ENCODE measurements at regions not wholly inside any gene's neighbourhood (a gene's known extent, or its start where the extent isn't known, plus 50 kb on each side); places are given as distances from the start of the nearest gene placed in this dataset.
"Not testable (repeated sequence)": the region's sequence is repeated elsewhere in the genome, so short reads cannot be mapped to it uniquely, and the experiment has no call there.

DNA sequence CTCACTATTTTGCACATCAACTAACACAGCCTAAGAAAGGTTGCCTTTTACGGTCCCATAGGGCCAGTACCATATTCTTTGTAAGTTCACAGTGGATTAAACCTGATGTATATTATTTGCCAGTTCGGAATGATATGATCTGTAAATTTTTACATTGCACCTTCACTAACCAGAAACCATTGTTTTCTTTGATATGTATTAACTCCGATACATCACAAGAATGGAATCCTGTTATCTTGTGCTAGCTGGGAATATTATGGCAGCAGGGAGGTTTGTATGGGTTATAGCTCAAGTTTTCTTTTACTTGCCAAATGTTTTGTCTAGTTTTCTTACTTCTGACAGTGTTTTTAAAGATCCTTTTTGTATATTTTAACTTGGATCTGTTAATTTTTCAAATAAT lies 51.4 kb upstream of the S1PR1 start:
- Histone ChIP-seq H3K36me3 (ENCODE audit: control insufficient read depth, insufficient read depth, low read length) (no peaks in the 10 kb centered on the region), H3K9me3 (ENCODE audit: control insufficient read depth, low read depth, low read length) (no peaks in the 10 kb centered on the region), H3K4me1 (ENCODE audit: control insufficient read depth, insufficient read depth, low read length) (no peaks in the 10 kb centered on the region), H3K27ac (ENCODE audit: low read length) (no peak overlapping the region), H3K27me3 (ENCODE audit: control insufficient read depth, insufficient read depth, low read length) (no peaks in the 10 kb centered on the region), H3K4me3 (ENCODE audit: low read length) (no peak overlapping the region)
- no peak for DNase-seq
- no CpG with 5 or more reads among the region's 3 CpGs for WGBS (ENCODE audit: insufficient coverage, low lambda C conversion rate)

DNA sequence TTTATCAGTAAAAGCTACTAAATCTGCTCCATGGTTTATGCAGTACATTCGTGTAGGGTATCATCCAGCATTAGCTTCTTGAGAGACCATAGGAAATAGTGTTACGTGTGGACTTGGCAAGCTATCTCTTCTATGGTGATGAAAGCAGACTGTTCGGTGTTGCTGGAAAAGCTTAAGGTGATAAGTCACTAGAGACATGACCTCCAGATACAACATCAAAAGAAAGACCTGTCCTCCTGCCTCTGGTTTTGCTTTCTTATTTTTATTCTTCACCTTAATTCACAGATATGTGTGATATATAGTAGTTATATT lies 53.5 kb upstream of the S1PR1 start:
- Histone ChIP-seq H3K27ac (ENCODE audit: low read length) (no peak overlapping the region), H3K27me3 (ENCODE audit: control insufficient read depth, insufficient read depth, low read length) (no peaks in the 10 kb centered on the region), H3K36me3 (ENCODE audit: control insufficient read depth, insufficient read depth, low read length) (no peaks in the 10 kb centered on the region), H3K4me3 (ENCODE audit: low read length) (no peak overlapping the region), H3K4me1 (ENCODE audit: control insufficient read depth, insufficient read depth, low read length) (no peaks in the 10 kb centered on the region), H3K9me3 (ENCODE audit: control insufficient read depth, low read depth, low read length) (no peaks in the 10 kb centered on the region)
- WGBS (ENCODE audit: insufficient coverage, low lambda C conversion rate): no CpG with 5 or more reads among the region's 3 CpGs
- no peak for DNase-seq

DNA sequence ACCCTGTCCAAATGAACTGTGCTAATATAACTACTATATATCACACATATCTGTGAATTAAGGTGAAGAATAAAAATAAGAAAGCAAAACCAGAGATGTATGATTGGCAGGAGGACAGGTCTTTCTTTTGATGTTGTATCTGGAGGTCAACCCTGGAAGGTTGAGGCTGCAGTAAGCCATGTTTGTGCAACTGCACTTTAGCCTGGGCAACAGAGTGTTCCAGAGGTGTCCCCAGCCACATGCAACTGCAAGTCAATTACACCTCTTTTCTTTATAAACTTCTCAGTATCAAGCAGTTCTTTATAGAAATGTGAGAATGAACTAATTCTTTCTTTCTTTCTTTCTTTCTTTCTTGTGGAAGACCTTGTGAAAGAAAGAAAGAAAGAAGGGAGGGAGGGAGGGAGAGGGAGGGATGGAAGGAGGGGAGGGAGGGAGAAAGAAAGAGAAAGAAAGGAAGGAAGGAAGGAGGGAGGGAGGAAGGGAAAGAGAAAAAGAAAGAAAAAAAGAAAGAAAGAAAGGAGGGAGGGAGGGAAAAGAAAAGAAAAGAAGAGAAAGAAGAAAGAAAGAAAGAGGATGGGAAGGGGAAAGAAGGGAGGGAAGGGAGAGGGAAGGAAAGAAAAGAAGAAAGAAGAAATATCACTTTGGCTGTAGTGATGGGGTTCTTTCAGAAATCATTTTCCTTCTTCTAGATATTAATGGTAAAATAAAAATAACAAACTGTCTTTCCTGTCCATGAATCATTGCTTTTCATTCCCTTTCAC lies 54.0 kb upstream of the S1PR1 start:
- Histone ChIP-seq H3K9me3 (ENCODE audit: control insufficient read depth, low read depth, low read length) (no peaks in the 10 kb centered on the region), H3K4me1 (ENCODE audit: control insufficient read depth, insufficient read depth, low read length) (no peaks in the 10 kb centered on the region), H3K4me3 (ENCODE audit: low read length) (no peak overlapping the region), H3K27ac (ENCODE audit: low read length) (no peak overlapping the region), H3K27me3 (ENCODE audit: control insufficient read depth, insufficient read depth, low read length) (no peaks in the 10 kb centered on the region), H3K36me3 (ENCODE audit: control insufficient read depth, insufficient read depth, low read length) (no peaks in the 10 kb centered on the region)
- DNase-seq: no peak

DNA sequence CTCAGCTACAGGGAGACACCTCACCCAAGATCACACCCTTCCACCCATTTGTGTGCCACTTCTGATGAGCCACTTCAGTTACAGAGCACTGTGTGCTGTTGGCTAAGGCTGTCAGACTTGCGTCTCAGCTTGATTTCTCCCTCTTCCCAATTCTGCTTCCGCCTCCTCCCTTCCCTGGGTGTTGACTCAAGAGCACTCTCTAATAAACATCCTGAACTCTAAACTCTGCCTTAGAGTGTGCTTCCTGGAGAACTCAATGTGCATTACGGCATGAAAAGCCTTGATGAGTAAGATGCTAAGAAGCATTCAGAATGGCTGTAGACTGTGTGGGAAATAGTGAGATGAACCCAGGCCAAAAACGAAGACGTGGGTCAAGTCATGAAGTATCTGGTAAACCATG lies 54.9 kb upstream of the S1PR1 start:
- no peak overlapping the region for H3K27ac ChIP-seq (ENCODE audit: low read length)

DNA sequence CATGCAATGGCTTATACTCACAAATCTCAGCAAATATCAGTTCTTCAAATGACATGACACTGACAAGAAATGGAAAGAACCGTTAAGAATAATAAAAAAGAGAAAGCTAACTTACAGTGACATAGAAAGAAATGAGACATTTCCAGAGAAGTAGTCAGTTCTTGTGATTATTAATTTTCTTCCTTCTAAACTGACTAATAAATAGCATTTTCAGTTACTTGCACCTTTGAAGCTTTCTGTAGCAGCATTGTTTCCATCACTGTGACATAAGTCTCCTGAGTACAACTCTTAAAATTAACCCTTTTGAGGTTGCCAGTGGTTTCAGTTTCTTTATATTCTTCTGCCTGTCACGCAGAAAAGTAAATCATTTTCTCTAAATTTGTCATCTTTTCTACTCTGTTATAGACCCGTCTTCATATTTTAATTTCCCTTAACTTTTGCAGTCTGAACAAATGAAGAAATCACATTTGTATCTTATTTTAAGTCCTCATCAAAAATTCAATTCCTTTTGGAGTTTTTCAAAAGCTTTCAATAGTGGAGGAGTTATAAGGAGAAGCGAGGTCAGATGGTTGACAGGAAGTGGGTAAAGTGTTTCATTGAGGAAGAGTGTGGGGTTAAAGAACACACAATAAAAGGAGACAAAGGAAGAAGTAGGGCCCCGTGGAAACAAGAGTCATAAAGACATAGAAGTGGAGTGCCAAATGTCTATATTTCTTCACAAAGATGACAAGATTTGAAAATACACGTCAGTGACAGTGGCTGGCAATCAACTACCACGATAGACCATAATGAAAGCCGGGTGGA lies 57.9 kb upstream of the S1PR1 start:
- H3K27ac ChIP-seq (ENCODE audit: low read length): no peak overlapping the region
- H3K4me3 ChIP-seq (ENCODE audit: low read length): no peak overlapping the region
- no peaks in the 10 kb centered on the region for H3K4me1 ChIP-seq (ENCODE audit: control insufficient read depth, insufficient read depth, low read length)
- WGBS (ENCODE audit: insufficient coverage, low lambda C conversion rate): 87% methylated on average over 7 of the region's 8 CpGs
- no peaks in the 10 kb centered on the region for H3K27me3 ChIP-seq (ENCODE audit: control insufficient read depth, insufficient read depth, low read length)
- no peaks in the 10 kb centered on the region for H3K9me3 ChIP-seq (ENCODE audit: control insufficient read depth, low read depth, low read length)
- H3K36me3 ChIP-seq (ENCODE audit: control insufficient read depth, insufficient read depth, low read length): no peaks in the 10 kb centered on the region
- no peak for DNase-seq

More for the DNA sequence above, 54.9 kb upstream of the S1PR1 start:
- Histone ChIP-seq H3K4me1 (ENCODE audit: control insufficient read depth, insufficient read depth, low read length) (no peaks in the 10 kb centered on the region), H3K4me3 (ENCODE audit: low read length) (no peak overlapping the region), H3K36me3 (ENCODE audit: control insufficient read depth, insufficient read depth, low read length) (no peaks in the 10 kb centered on the region), H3K9me3 (ENCODE audit: control insufficient read depth, low read depth, low read length) (no peaks in the 10 kb centered on the region), H3K27me3 (ENCODE audit: control insufficient read depth, insufficient read depth, low read length) (no peaks in the 10 kb centered on the region)
- 76% methylated on average over 3 of the region's 5 CpGs for WGBS (ENCODE audit: insufficient coverage, low lambda C conversion rate)
- DNase-seq: no peak

DNA sequence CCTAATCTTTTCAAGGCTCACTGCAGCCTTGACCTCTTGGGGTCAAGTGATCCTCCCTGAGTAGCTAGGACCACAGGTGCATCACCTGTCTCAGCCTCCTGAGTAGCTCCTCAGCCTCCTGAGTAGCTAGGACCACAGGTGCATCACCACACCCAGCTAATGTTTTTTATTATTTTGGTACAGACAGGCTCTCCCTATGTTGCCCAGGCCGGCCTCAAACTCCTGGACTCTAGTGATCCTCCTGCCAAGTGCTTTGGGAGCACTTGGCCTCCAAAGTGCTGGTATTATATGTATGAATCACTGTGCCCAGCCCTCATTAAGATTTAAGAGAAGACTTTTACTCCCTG lies 58.5 kb upstream of the S1PR1 start:
- WGBS (ENCODE audit: insufficient coverage, low lambda C conversion rate): no CpG with 5 or more reads among the region's 1 CpG

DNA sequence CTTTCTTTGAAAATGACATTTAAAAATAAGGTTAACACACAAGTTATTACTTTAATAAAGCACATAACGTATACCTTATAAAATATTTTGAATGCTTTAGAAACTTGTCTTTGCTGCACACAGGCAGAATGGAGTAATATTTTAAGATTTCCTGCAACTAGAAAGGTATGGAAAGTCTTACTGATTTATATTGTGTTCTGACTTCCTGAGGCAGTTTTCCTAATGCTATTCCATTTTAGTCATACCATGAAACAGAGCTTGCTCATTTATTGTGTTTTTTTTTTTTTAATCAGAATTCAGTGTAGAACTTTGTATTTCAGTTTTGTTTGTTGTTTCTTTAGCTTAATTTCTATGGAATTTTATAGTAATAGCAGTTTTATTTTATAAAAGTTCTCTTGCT lies 60.9 kb upstream of the S1PR1 start:
- H3K4me1 ChIP-seq (ENCODE audit: control insufficient read depth, insufficient read depth, low read length): no peaks in the 10 kb centered on the region
- H3K4me3 ChIP-seq (ENCODE audit: low read length): no peak overlapping the region
- WGBS (ENCODE audit: insufficient coverage, low lambda C conversion rate): no CpG with 5 or more reads among the region's 1 CpG
- DNase-seq: no peak
- no peaks in the 10 kb centered on the region for H3K36me3 ChIP-seq (ENCODE audit: control insufficient read depth, insufficient read depth, low read length)
- H3K27ac ChIP-seq (ENCODE audit: low read length): no peak overlapping the region
- no peaks in the 10 kb centered on the region for H3K9me3 ChIP-seq (ENCODE audit: control insufficient read depth, low read depth, low read length)
- H3K27me3 ChIP-seq (ENCODE audit: control insufficient read depth, insufficient read depth, low read length): no peaks in the 10 kb centered on the region

More for the DNA sequence above, 58.5 kb upstream of the S1PR1 start:
- H3K27me3 ChIP-seq (ENCODE audit: control insufficient read depth, insufficient read depth, low read length): no peaks in the 10 kb centered on the region
- no peak overlapping the region for H3K4me3 ChIP-seq (ENCODE audit: low read length)
- no peak for DNase-seq
- no peaks in the 10 kb centered on the region for H3K4me1 ChIP-seq (ENCODE audit: control insufficient read depth, insufficient read depth, low read length)
- H3K9me3 ChIP-seq (ENCODE audit: control insufficient read depth, low read depth, low read length): no peaks in the 10 kb centered on the region
- no peaks in the 10 kb centered on the region for H3K36me3 ChIP-seq (ENCODE audit: control insufficient read depth, insufficient read depth, low read length)
- H3K27ac ChIP-seq (ENCODE audit: low read length): no peak overlapping the region

DNA sequence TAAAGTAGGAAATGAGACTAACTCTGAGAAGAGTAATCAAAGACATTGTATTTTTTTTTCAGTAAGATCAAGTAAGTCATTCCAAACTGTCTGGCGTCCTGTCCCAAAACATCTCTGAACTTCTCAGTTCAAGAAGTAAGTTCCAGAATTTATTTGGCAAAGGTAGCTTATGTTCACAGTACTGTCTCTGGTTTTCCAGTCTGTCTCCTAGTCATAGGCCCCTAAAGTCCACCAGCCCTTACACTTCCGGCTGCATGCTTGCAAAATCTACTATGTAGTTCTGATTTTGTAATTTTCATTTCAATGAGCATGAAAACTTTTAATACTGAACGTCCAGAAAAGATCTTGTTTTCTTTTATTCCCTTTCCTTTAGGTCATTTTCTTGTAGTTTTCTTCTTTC lies 61.4 kb upstream of the S1PR1 start:
- Histone ChIP-seq H3K36me3 (ENCODE audit: control insufficient read depth, insufficient read depth, low read length) (no peaks in the 10 kb centered on the region), H3K4me1 (ENCODE audit: control insufficient read depth, insufficient read depth, low read length) (no peaks in the 10 kb centered on the region), H3K9me3 (ENCODE audit: control insufficient read depth, low read depth, low read length) (no peaks in the 10 kb centered on the region), H3K27me3 (ENCODE audit: control insufficient read depth, insufficient read depth, low read length) (no peaks in the 10 kb centered on the region), H3K4me3 (ENCODE audit: low read length) (no peak overlapping the region), H3K27ac (ENCODE audit: low read length) (no peak overlapping the region)
- DNase-seq: no peak
- 69% methylated on average over 2 of the region's 3 CpGs for WGBS (ENCODE audit: insufficient coverage, low lambda C conversion rate)

DNA sequence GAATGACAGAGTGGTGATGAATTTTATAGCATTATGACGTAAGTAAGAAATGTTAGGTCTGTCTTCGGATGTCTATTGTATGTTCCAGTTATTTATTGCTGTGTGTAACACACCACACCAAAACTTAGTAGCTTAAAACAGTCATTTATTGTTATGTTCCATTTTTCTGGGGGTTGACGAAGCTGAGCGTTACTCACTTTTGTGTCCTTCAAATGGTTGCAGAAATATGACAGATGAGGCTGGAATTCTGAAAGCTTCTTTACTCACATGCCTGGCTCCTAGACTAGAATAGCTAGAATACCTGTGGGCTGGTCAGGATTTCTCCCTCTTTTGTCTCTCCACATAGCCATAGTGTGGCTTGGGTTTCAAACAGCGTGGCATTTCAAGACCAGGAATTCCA lies 62.1 kb upstream of the S1PR1 start:
- H3K27ac ChIP-seq (ENCODE audit: low read length): no peak overlapping the region
- H3K4me1 ChIP-seq (ENCODE audit: control insufficient read depth, insufficient read depth, low read length): no peaks in the 10 kb centered on the region
- no peaks in the 10 kb centered on the region for H3K27me3 ChIP-seq (ENCODE audit: control insufficient read depth, insufficient read depth, low read length)
- WGBS (ENCODE audit: insufficient coverage, low lambda C conversion rate): no CpG with 5 or more reads among the region's 5 CpGs
- H3K9me3 ChIP-seq (ENCODE audit: control insufficient read depth, low read depth, low read length): no peaks in the 10 kb centered on the region
- no peak for DNase-seq
- no peak overlapping the region for H3K4me3 ChIP-seq (ENCODE audit: low read length)
- H3K36me3 ChIP-seq (ENCODE audit: control insufficient read depth, insufficient read depth, low read length): no peaks in the 10 kb centered on the region

DNA sequence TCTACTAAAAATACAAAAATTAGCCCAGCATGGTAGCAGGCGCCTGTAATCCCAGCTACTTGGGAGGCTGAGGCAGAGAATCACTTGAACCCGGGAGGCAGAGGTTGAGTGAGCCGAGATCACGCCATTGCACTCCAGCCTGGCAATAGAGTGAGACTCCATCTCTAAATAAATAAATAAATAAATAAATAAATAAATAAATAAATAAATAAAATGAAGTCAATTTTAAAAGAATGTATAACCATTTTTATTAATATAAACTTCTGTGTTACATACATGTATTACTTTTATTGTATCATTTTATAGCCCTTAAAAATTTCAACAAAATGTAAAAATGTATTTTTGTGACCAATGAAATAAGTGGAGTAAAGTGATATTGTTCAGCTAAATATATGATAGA lies 62.5 kb upstream of the S1PR1 start:
- H3K27me3 ChIP-seq (ENCODE audit: control insufficient read depth, insufficient read depth, low read length); H3K4me1 ChIP-seq (ENCODE audit: control insufficient read depth, insufficient read depth, low read length); H3K9me3 ChIP-seq (ENCODE audit: control insufficient read depth, low read depth, low read length); H3K36me3 ChIP-seq (ENCODE audit: control insufficient read depth, insufficient read depth, low read length); DNase-seq; H3K4me3 ChIP-seq (ENCODE audit: low read length); H3K27ac ChIP-seq (ENCODE audit: low read length): not testable (repeated sequence)
- WGBS (ENCODE audit: insufficient coverage, low lambda C conversion rate): no CpG with 5 or more reads among the region's 4 CpGs

DNA sequence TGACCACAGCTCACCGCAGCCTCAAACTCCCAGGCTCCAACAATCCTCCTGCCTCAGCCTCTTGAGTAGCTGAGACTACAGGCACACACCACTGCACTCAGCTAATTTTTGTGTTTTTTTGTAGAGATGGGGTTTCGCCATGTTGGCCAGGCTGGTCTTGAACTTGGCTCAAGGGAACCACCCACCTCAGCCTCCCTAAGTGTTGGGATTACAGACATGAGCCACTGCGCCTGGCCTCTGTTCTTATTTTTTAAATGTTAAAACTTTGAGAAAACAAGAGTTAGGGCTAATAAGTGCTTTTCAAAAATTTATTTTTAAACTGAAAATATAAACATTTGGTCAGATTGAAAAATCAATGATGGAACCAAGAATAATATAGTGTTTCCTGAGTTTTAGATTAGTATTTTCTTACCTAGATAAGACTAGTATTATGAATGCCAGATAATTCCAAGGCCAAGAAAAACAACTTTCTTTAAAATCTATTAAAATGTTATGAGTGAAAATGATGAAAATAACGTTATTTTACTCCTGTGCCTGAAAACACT lies 66.2 kb upstream of the S1PR1 start:
- Histone ChIP-seq H3K36me3 (ENCODE audit: control insufficient read depth, insufficient read depth, low read length) (no peaks in the 10 kb centered on the region), H3K9me3 (ENCODE audit: control insufficient read depth, low read depth, low read length) (no peaks in the 10 kb centered on the region), H3K4me3 (ENCODE audit: low read length) (no peak overlapping the region), H3K4me1 (ENCODE audit: control insufficient read depth, insufficient read depth, low read length) (no peaks in the 10 kb centered on the region), H3K27me3 (ENCODE audit: control insufficient read depth, insufficient read depth, low read length) (no peaks in the 10 kb centered on the region), H3K27ac (ENCODE audit: low read length) (no peak overlapping the region)
- DNase-seq: no peak
- WGBS (ENCODE audit: insufficient coverage, low lambda C conversion rate): 90% methylated on average over 2 of the region's 4 CpGs

Measured in large intestine (tissue), 3 donors.